PC-9 (cell line): ENCODE measurements at regions not wholly inside any gene's neighbourhood (a gene's known extent, or its start where the extent isn't known, plus 50 kb on each side); places are given as distances from the start of the nearest gene placed in this dataset.
"Not testable (repeated sequence)": the region's sequence is repeated elsewhere in the genome, so short reads cannot be mapped to it uniquely, and the experiment has no call there.

ENCODE experiments used
- EZH2 ChIP-seq: fragments of 200-600 bp; sonication (generic); IDR thresholded peaks from 2 replicates; pipeline ENCODE4 v1.8.0; 2017; ENCODE audit warnings: antibody characterized with exemption, low read depth
- TF ChIP-seq, protein P1 (sequence below): fragments of 200-600 bp; sonication (generic); conservative IDR thresholded peaks from 2 replicates; pipeline ENCODE4 v1.6.1; 2017; ENCODE audit warnings: mixed run types, antibody characterized with exemption, mild to moderate bottlenecking, moderate library complexity

DNA sequence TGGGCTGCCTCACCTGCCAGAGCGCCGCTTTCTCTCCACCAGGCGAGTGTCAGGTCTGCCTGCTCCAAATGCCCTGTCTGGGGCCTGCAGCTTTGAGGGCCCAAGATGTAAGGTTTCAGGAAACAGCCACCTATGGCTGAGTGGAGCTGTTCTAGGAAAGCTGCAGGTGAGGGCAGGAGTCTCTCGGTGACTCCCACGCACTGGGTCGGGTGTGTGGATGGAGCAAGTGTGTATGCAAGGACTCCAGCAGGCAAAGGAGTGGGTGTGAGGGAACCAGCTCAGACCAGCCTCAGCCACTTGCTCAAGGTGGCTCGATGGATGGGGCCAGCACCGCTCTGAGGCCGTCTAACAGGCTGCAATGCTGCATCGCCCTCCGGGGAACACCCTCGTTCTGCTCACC is 123.7 kb downstream of the LIMS4 start:
- TF ChIP-seq, protein P1, sequence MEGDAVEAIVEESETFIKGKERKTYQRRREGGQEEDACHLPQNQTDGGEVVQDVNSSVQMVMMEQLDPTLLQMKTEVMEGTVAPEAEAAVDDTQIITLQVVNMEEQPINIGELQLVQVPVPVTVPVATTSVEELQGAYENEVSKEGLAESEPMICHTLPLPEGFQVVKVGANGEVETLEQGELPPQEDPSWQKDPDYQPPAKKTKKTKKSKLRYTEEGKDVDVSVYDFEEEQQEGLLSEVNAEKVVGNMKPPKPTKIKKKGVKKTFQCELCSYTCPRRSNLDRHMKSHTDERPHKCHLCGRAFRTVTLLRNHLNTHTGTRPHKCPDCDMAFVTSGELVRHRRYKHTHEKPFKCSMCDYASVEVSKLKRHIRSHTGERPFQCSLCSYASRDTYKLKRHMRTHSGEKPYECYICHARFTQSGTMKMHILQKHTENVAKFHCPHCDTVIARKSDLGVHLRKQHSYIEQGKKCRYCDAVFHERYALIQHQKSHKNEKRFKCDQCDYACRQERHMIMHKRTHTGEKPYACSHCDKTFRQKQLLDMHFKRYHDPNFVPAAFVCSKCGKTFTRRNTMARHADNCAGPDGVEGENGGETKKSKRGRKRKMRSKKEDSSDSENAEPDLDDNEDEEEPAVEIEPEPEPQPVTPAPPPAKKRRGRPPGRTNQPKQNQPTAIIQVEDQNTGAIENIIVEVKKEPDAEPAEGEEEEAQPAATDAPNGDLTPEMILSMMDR: not testable (repeated sequence)
- not testable (repeated sequence) for TF ChIP-seq EZH2
